SK-N-SH (cell line): ENCODE measurements at regions not wholly inside any gene's neighbourhood (a gene's known extent, or its start where the extent isn't known, plus 50 kb on each side); places are given as distances from the start of the nearest gene placed in this dataset.

Experiments used
- EP300 ChIP-seq, 2 experiments: IDR thresholded peaks; 2 replicates each; pipeline versions ENCODE4 v1.4.0 to v1.6.1; 2012; ENCODE audit warnings: borderline replicate concordance in 1 of 2, low read depth in 1 of 2, low read length in 1 of 2
- EZH2phosphoT487 ChIP-seq: fragments of 200-600 bp; sonication (generic); IDR thresholded peaks from 2 replicates; pipeline ENCODE4 v1.6.1; 2017; ENCODE audit warnings: low read depth, mixed run types, mild to moderate bottlenecking, antibody characterized with exemption, moderate library complexity, borderline replicate concordance
- JUND ChIP-seq: IDR thresholded peaks from 2 replicates; pipeline ENCODE4 v1.4.0; 2012
- MEF2A ChIP-seq: IDR thresholded peaks from 2 replicates; pipeline ENCODE4 v1.4.0; 2012; ENCODE audit warnings: low read depth, borderline replicate concordance
- NFIC ChIP-seq: IDR thresholded peaks from 2 replicates; pipeline ENCODE4 v1.4.0; 2012; ENCODE audit warnings: borderline replicate concordance
- NRF1 ChIP-seq: IDR thresholded peaks from 2 replicates; pipeline ENCODE4 v1.6.1; 2012; ENCODE audit warnings: low read depth, mild to moderate bottlenecking, low read length
- POLR2AphosphoS5 ChIP-seq: IDR thresholded peaks from 2 replicates; pipeline ENCODE4 v1.6.1; 2012; ENCODE audit warnings: low read depth, low read length
- RAD21 ChIP-seq: IDR thresholded peaks from 2 replicates; pipeline ENCODE4 v1.6.1; 2012; ENCODE audit warnings: mild to moderate bottlenecking, low read length
- RFX5 ChIP-seq: IDR thresholded peaks from 2 replicates; pipeline ENCODE4 v1.6.1; 2012; ENCODE audit warnings: mild to moderate bottlenecking, improper control_type of control experiment, low read length
- TAF1 ChIP-seq: IDR thresholded peaks from 2 replicates; pipeline ENCODE4 v1.6.1; 2012; ENCODE audit warnings: low read depth, mild to moderate bottlenecking, low read length, moderate library complexity, borderline replicate concordance
- TF ChIP-seq, protein P1 (sequence below): fragments of 200-600 bp; sonication (generic); IDR thresholded peaks from 2 replicates; pipeline ENCODE4 v1.6.1; 2017; ENCODE audit warnings: antibody characterized with exemption, mild to moderate bottlenecking, moderate library complexity
- TF ChIP-seq, protein P2 (sequence below): fragments of 150-350 bp; IDR thresholded peaks from 2 replicates; pipeline ENCODE4 v1.6.1; 2016; ENCODE audit warnings: mild to moderate bottlenecking, low read depth, low read length
- TF ChIP-seq, protein P3 (sequence below): fragments of 150-350 bp; IDR thresholded peaks from 2 replicates; pipeline ENCODE4 v1.6.1; 2017; ENCODE audit warnings: antibody characterized with exemption, low read length, low read depth, borderline replicate concordance
- TF ChIP-seq, protein P4 (sequence below): IDR thresholded peaks from 2 replicates; pipeline ENCODE4 v1.6.1; 2012; ENCODE audit warnings: mild to moderate bottlenecking, low read depth, low read length, moderate library complexity

DNA sequence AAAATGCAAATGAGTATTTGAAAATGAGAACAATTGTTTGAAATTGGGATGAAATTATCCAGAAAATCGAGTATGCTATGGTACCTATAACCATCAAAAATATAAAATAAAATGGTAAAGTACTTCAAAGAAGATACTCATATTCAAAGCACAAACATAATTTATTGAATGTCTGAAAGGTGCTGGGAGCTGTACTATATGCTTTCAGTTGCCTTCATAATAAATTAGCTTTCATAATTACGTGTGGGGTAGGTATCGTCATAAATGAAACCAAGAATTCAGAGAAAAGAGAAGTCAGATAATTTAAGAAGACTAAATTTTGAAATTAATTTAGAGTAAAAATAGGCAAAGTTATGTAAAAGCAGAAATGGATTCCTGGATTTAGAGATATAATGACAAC is 721.9 kb upstream of the ACVR2A start:
- no peak for TF ChIP-seq POLR2AphosphoS5
- no peak for TF ChIP-seq JUND
- TF ChIP-seq, protein P1, sequence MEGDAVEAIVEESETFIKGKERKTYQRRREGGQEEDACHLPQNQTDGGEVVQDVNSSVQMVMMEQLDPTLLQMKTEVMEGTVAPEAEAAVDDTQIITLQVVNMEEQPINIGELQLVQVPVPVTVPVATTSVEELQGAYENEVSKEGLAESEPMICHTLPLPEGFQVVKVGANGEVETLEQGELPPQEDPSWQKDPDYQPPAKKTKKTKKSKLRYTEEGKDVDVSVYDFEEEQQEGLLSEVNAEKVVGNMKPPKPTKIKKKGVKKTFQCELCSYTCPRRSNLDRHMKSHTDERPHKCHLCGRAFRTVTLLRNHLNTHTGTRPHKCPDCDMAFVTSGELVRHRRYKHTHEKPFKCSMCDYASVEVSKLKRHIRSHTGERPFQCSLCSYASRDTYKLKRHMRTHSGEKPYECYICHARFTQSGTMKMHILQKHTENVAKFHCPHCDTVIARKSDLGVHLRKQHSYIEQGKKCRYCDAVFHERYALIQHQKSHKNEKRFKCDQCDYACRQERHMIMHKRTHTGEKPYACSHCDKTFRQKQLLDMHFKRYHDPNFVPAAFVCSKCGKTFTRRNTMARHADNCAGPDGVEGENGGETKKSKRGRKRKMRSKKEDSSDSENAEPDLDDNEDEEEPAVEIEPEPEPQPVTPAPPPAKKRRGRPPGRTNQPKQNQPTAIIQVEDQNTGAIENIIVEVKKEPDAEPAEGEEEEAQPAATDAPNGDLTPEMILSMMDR, result no peak
- no peak for TF ChIP-seq EZH2phosphoT487
- TF ChIP-seq, protein P2, sequence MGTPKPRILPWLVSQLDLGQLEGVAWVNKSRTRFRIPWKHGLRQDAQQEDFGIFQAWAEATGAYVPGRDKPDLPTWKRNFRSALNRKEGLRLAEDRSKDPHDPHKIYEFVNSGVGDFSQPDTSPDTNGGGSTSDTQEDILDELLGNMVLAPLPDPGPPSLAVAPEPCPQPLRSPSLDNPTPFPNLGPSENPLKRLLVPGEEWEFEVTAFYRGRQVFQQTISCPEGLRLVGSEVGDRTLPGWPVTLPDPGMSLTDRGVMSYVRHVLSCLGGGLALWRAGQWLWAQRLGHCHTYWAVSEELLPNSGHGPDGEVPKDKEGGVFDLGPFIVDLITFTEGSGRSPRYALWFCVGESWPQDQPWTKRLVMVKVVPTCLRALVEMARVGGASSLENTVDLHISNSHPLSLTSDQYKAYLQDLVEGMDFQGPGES, result no peak
- TF ChIP-seq, protein P3, sequence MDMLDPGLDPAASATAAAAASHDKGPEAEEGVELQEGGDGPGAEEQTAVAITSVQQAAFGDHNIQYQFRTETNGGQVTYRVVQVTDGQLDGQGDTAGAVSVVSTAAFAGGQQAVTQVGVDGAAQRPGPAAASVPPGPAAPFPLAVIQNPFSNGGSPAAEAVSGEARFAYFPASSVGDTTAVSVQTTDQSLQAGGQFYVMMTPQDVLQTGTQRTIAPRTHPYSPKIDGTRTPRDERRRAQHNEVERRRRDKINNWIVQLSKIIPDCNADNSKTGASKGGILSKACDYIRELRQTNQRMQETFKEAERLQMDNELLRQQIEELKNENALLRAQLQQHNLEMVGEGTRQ, result no peak
- TF ChIP-seq NRF1, result no peak
- no peak for TF ChIP-seq RFX5
- no peak for TF ChIP-seq TAF1
- no peak for TF ChIP-seq EP300 (IDR thresholded peaks at IDR 0.05; ENCODE audit: borderline replicate concordance in 1 of 2, low read depth in 1 of 2, low read length in 1 of 2)
- no peak for TF ChIP-seq RAD21
- TF ChIP-seq NFIC, result no peak
- TF ChIP-seq MEF2A, result no peak
- TF ChIP-seq, protein P4, sequence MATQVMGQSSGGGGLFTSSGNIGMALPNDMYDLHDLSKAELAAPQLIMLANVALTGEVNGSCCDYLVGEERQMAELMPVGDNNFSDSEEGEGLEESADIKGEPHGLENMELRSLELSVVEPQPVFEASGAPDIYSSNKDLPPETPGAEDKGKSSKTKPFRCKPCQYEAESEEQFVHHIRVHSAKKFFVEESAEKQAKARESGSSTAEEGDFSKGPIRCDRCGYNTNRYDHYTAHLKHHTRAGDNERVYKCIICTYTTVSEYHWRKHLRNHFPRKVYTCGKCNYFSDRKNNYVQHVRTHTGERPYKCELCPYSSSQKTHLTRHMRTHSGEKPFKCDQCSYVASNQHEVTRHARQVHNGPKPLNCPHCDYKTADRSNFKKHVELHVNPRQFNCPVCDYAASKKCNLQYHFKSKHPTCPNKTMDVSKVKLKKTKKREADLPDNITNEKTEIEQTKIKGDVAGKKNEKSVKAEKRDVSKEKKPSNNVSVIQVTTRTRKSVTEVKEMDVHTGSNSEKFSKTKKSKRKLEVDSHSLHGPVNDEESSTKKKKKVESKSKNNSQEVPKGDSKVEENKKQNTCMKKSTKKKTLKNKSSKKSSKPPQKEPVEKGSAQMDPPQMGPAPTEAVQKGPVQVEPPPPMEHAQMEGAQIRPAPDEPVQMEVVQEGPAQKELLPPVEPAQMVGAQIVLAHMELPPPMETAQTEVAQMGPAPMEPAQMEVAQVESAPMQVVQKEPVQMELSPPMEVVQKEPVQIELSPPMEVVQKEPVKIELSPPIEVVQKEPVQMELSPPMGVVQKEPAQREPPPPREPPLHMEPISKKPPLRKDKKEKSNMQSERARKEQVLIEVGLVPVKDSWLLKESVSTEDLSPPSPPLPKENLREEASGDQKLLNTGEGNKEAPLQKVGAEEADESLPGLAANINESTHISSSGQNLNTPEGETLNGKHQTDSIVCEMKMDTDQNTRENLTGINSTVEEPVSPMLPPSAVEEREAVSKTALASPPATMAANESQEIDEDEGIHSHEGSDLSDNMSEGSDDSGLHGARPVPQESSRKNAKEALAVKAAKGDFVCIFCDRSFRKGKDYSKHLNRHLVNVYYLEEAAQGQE, result no peak
